ENCODE measurements at regions not wholly inside any gene's neighbourhood (a gene's known extent, or its start where the extent isn't known, plus 50 kb on each side); places are given as distances from the start of the nearest gene placed in this dataset.

GRCh38 chr9:23245067-23245466 lies 581.0 kb downstream of the ELAVL2 start:
- Histone ChIP-seq H3K36me3 (ENCODE audit: control insufficient read depth in 3 of 3, insufficient read depth in 2 of 3, low read depth in 1 of 3, low read length in 3 of 3) (no peaks in the 10 kb centered on the region), H3K9me3 (ENCODE audit: control insufficient read depth in 2 of 2, insufficient read depth in 1 of 2, low read depth in 1 of 2, low read length in 1 of 2) (peaks cover 0 to 3% of the 10 kb centered on the region in 2 donors), H3K4me1 (ENCODE audit: control insufficient read depth in 3 of 3, insufficient read depth in 2 of 3, low read depth in 1 of 3, low read length in 2 of 3) (no peaks in the 10 kb centered on the region), H3K27me3 (ENCODE audit: control insufficient read depth in 3 of 3, insufficient read depth in 3 of 3, low read length in 3 of 3) (no peaks in the 10 kb centered on the region), H3K4me3 (ENCODE audit: low read depth in 1 of 3, low read length in 3 of 3) (no peak overlapping the region), H3K27ac (ENCODE audit: low read depth in 1 of 3, low read length in 2 of 3) (no peak overlapping the region)
- DNase-seq (no peak), FAIRE-seq (no peak)

- Histone ChIP-seq H3K36me3 (ENCODE audit: control insufficient read depth in 3 of 3, insufficient read depth in 2 of 3, low read depth in 1 of 3, low read length in 3 of 3) (no peaks in the 10 kb centered on the region), H3K9me3 (ENCODE audit: control insufficient read depth in 2 of 2, insufficient read depth in 1 of 2, low read depth in 1 of 2, low read length in 1 of 2) (no peaks in the 10 kb centered on the region), H3K27me3 (ENCODE audit: control insufficient read depth in 3 of 3, insufficient read depth in 3 of 3, low read length in 3 of 3) (no peaks in the 10 kb centered on the region), H3K27ac (ENCODE audit: low read depth in 1 of 3, low read length in 2 of 3) (no peak overlapping the region), H3K4me3 (ENCODE audit: low read depth in 1 of 3, low read length in 3 of 3) (no peak overlapping the region), H3K4me1 (ENCODE audit: control insufficient read depth in 3 of 3, insufficient read depth in 2 of 3, low read depth in 1 of 3, low read length in 2 of 3) (no peaks in the 10 kb centered on the region)
- no peak for DNase-seq
- WGBS, 3 donors: 56 to 62% (median 57%) methylated on average over 9 of the region's 9 CpGs
- no peak for FAIRE-seq
Measured at GRCh38 chr9:23254404-23255184, 571.4 kb downstream of the ELAVL2 start.

GRCh38 chr9:23255346-23255745 lies 570.7 kb downstream of the ELAVL2 start:
- Histone ChIP-seq H3K4me1 (ENCODE audit: control insufficient read depth in 3 of 3, insufficient read depth in 2 of 3, low read depth in 1 of 3, low read length in 2 of 3) (no peaks in the 10 kb centered on the region), H3K36me3 (ENCODE audit: control insufficient read depth in 3 of 3, insufficient read depth in 2 of 3, low read depth in 1 of 3, low read length in 3 of 3) (no peaks in the 10 kb centered on the region), H3K9me3 (ENCODE audit: control insufficient read depth in 2 of 2, insufficient read depth in 1 of 2, low read depth in 1 of 2, low read length in 1 of 2) (no peaks in the 10 kb centered on the region), H3K27ac (ENCODE audit: low read depth in 1 of 3, low read length in 2 of 3) (no peak overlapping the region), H3K27me3 (ENCODE audit: control insufficient read depth in 3 of 3, insufficient read depth in 3 of 3, low read length in 3 of 3) (no peaks in the 10 kb centered on the region), H3K4me3 (ENCODE audit: low read depth in 1 of 3, low read length in 3 of 3) (no peak overlapping the region)
- no peak for DNase-seq
- FAIRE-seq: no peak
- 48 to 59% (median 54%) methylated on average over 3 of the region's 3 CpGs for WGBS, 3 donors

DNA sequence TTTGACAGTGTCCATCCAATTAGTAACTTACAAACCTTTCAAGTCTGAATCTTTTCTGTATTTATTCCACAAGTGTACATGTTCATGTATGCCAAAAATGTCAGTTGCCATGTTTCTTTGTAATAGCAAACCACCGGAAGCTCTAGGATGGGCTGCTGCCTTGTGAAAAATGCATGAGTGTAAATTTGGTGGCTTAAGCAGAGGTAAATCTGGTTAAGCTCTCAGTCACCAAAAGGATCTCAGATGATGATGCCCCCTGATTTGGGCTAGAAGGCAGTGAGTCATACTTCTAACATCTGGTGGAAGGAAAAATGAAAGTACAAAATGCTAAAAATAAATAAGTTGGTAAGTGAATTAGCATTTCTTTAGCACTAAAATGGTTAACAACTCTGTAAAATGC lies 567.5 kb downstream of the ELAVL2 start:
- WGBS, 3 donors: 86 to 93% (median 87%) methylated on average over 1 of the region's 1 CpG
- H3K36me3 ChIP-seq (ENCODE audit: control insufficient read depth in 3 of 3, insufficient read depth in 2 of 3, low read depth in 1 of 3, low read length in 3 of 3): no peaks in the 10 kb centered on the region
- no peaks in the 10 kb centered on the region for H3K9me3 ChIP-seq (ENCODE audit: control insufficient read depth in 2 of 2, insufficient read depth in 1 of 2, low read depth in 1 of 2, low read length in 1 of 2)
- H3K4me1 ChIP-seq (ENCODE audit: control insufficient read depth in 3 of 3, insufficient read depth in 2 of 3, low read depth in 1 of 3, low read length in 2 of 3): no peaks in the 10 kb centered on the region
- FAIRE-seq: no peak
- no peak for DNase-seq
- H3K4me3 ChIP-seq (ENCODE audit: low read depth in 1 of 3, low read length in 3 of 3): no peak overlapping the region
- no peaks in the 10 kb centered on the region for H3K27me3 ChIP-seq (ENCODE audit: control insufficient read depth in 3 of 3, insufficient read depth in 3 of 3, low read length in 3 of 3)
- no peak overlapping the region for H3K27ac ChIP-seq (ENCODE audit: low read depth in 1 of 3, low read length in 2 of 3)

- Histone ChIP-seq H3K4me3 (ENCODE audit: low read depth in 1 of 3, low read length in 3 of 3) (no peak overlapping the region), H3K36me3 (ENCODE audit: control insufficient read depth in 3 of 3, insufficient read depth in 2 of 3, low read depth in 1 of 3, low read length in 3 of 3) (no peaks in the 10 kb centered on the region), H3K27me3 (ENCODE audit: control insufficient read depth in 3 of 3, insufficient read depth in 3 of 3, low read length in 3 of 3) (no peaks in the 10 kb centered on the region), H3K4me1 (ENCODE audit: control insufficient read depth in 3 of 3, insufficient read depth in 2 of 3, low read depth in 1 of 3, low read length in 2 of 3) (no peaks in the 10 kb centered on the region), H3K27ac (ENCODE audit: low read depth in 1 of 3, low read length in 2 of 3) (no peak overlapping the region), H3K9me3 (ENCODE audit: control insufficient read depth in 2 of 2, insufficient read depth in 1 of 2, low read depth in 1 of 2, low read length in 1 of 2) (no peaks in the 10 kb centered on the region)
- no peak for FAIRE-seq
- no peak for DNase-seq
Measured at GRCh38 chr9:23278561-23278960, 547.5 kb downstream of the ELAVL2 start.

DNA sequence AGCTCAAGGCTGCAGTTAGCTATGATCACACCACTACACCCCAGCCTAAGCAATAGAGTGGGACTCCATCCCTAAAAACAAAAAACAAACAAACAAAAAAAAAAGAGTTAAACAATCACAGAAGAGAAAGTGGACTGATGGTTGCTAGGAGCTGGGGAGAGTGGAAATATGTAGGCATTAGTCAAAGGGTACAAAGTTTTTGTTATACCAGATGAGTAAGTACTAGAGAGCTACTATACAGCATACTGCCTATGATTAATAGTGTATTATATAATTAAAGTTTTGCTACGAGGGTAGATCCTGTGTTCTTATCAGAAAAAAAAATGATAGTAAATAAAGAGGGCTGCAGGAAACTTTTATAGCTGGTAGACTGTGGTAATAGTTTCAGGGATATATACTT lies 538.6 kb downstream of the ELAVL2 start:
- no peaks in the 10 kb centered on the region for H3K4me1 ChIP-seq (ENCODE audit: control insufficient read depth in 3 of 3, insufficient read depth in 2 of 3, low read depth in 1 of 3, low read length in 2 of 3)
- no peaks in the 10 kb centered on the region for H3K36me3 ChIP-seq (ENCODE audit: control insufficient read depth in 3 of 3, insufficient read depth in 2 of 3, low read depth in 1 of 3, low read length in 3 of 3)
- H3K4me3 ChIP-seq (ENCODE audit: low read depth in 1 of 3, low read length in 3 of 3): no peak overlapping the region
- no peaks in the 10 kb centered on the region for H3K9me3 ChIP-seq (ENCODE audit: control insufficient read depth in 2 of 2, insufficient read depth in 1 of 2, low read depth in 1 of 2, low read length in 1 of 2)
- DNase-seq (no peak), FAIRE-seq (no peak)
- no peak overlapping the region for H3K27ac ChIP-seq (ENCODE audit: low read depth in 1 of 3, low read length in 2 of 3)
- no peaks in the 10 kb centered on the region for H3K27me3 ChIP-seq (ENCODE audit: control insufficient read depth in 3 of 3, insufficient read depth in 3 of 3, low read length in 3 of 3)
- 0 to 35% (median 10%) methylated on average over 1 of the region's 1 CpG for WGBS, 3 donors

DNA sequence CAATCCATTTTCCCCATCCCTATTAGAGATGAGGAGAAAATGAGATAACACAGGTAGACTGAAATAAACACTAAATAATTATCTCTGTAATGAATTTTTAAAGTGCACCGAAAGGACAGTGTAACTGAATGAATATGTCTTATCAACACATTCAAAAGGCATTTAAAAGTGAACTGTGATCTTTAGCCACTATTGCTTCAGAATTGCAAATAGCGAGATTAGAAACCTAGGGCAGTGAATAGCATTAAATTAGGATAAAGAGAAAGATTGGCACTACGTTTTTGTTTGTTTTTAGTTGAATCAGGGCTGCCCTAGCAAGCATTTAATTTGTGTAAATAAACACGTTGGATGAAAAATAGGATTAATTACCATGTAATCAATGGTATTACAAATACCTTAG lies 537.5 kb downstream of the ELAVL2 start:
- H3K4me3 ChIP-seq (ENCODE audit: low read depth in 1 of 3, low read length in 3 of 3): no peak overlapping the region
- H3K4me1 ChIP-seq (ENCODE audit: control insufficient read depth in 3 of 3, insufficient read depth in 2 of 3, low read depth in 1 of 3, low read length in 2 of 3): no peaks in the 10 kb centered on the region
- 9 to 36% (median 21%) methylated on average over 4 of the region's 4 CpGs for WGBS, 3 donors
- H3K9me3 ChIP-seq (ENCODE audit: control insufficient read depth in 2 of 2, insufficient read depth in 1 of 2, low read depth in 1 of 2, low read length in 1 of 2): no peaks in the 10 kb centered on the region
- FAIRE-seq: peak; percentile 23
- H3K36me3 ChIP-seq (ENCODE audit: control insufficient read depth in 3 of 3, insufficient read depth in 2 of 3, low read depth in 1 of 3, low read length in 3 of 3): no peaks in the 10 kb centered on the region
- H3K27me3 ChIP-seq (ENCODE audit: control insufficient read depth in 3 of 3, insufficient read depth in 3 of 3, low read length in 3 of 3): no peaks in the 10 kb centered on the region
- H3K27ac ChIP-seq (ENCODE audit: low read depth in 1 of 3, low read length in 2 of 3): no peak overlapping the region
- DNase-seq: no peak

DNA sequence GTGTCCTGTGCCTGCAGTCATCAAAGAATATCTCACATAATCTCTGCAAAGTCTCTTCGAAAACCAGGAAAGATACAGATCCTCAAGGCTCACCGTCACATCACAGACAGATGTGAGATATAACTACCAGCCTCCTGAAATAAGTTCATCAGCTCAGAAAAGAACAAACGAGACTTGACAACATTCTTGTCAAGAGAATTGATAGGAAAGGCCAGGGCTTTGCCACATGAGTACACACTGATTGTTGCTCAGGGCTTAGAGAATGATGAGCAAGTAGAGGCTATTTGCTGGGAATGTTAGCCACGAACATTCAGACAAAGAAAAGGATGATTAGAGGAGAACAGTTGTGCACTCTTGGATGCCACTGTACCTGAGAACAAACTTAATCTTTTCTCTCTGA lies 535.1 kb downstream of the ELAVL2 start:
- Histone ChIP-seq H3K4me3 (ENCODE audit: low read depth in 1 of 3, low read length in 3 of 3) (no peak overlapping the region), H3K36me3 (ENCODE audit: control insufficient read depth in 3 of 3, insufficient read depth in 2 of 3, low read depth in 1 of 3, low read length in 3 of 3) (no peaks in the 10 kb centered on the region), H3K9me3 (ENCODE audit: control insufficient read depth in 2 of 2, insufficient read depth in 1 of 2, low read depth in 1 of 2, low read length in 1 of 2) (no peaks in the 10 kb centered on the region), H3K4me1 (ENCODE audit: control insufficient read depth in 3 of 3, insufficient read depth in 2 of 3, low read depth in 1 of 3, low read length in 2 of 3) (no peaks in the 10 kb centered on the region), H3K27ac (ENCODE audit: low read depth in 1 of 3, low read length in 2 of 3) (no peak overlapping the region), H3K27me3 (ENCODE audit: control insufficient read depth in 3 of 3, insufficient read depth in 3 of 3, low read length in 3 of 3) (no peaks in the 10 kb centered on the region)
- FAIRE-seq: no peak
- 48 to 53% (median 49%) methylated on average over 4 of the region's 4 CpGs for WGBS, 3 donors
- DNase-seq: no peak

DNA sequence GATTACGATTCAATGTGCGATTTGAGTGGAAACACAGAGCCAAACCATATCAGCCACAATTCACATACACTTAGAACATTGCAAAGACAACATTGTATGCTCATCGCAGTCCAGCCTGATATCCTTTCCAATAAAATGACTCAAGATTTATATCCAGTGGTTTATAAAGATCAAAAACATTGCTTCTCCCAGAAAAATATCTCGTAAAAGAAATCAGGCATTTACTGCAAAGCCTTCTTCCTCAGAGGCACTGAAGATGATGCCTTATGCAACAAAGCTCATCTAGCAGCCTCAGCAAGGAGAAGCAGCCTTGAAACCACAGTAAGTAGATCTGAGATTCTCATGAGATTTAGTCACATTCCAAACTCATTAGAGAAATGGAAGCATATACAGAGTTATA lies 523.8 kb downstream of the ELAVL2 start:
- FAIRE-seq (no peak), DNase-seq (no peak)
- H3K9me3 ChIP-seq (ENCODE audit: control insufficient read depth in 2 of 2, insufficient read depth in 1 of 2, low read depth in 1 of 2, low read length in 1 of 2): peaks cover 0 to 1% of the 10 kb centered on the region in 2 donors
- 87 to 93% (median 90%) methylated on average over 4 of the region's 4 CpGs for WGBS, 3 donors
- no peaks in the 10 kb centered on the region for H3K27me3 ChIP-seq (ENCODE audit: control insufficient read depth in 3 of 3, insufficient read depth in 3 of 3, low read length in 3 of 3)
- H3K4me3 ChIP-seq (ENCODE audit: low read depth in 1 of 3, low read length in 3 of 3): no peak overlapping the region
- H3K4me1 ChIP-seq (ENCODE audit: control insufficient read depth in 3 of 3, insufficient read depth in 2 of 3, low read depth in 1 of 3, low read length in 2 of 3): no peaks in the 10 kb centered on the region
- H3K36me3 ChIP-seq (ENCODE audit: control insufficient read depth in 3 of 3, insufficient read depth in 2 of 3, low read depth in 1 of 3, low read length in 3 of 3): no peaks in the 10 kb centered on the region
- H3K27ac ChIP-seq (ENCODE audit: low read depth in 1 of 3, low read length in 2 of 3): no peak overlapping the region
